Posterior cingulate gyrus (tissue), 11 donors: ENCODE measurements at regions not wholly inside any gene's neighbourhood (a gene's known extent, or its start where the extent isn't known, plus 50 kb on each side); places are given as distances from the start of the nearest gene placed in this dataset.

ENCODE experiments used
- DNase-seq, 10 donors: peaks; one replicate each; pipeline versions ENCODE4 v3.0.0 to v3.0.0-alpha.2; 2020 to 2021; ENCODE audit warnings: mixed read lengths in 3 of 10
- intact Hi-C: fragments of 100-400 bp; cut with DNase I; formaldehyde crosslinking; loops from one replicate; pipeline ENCODE4 v1.15.1; 2023

DNA sequence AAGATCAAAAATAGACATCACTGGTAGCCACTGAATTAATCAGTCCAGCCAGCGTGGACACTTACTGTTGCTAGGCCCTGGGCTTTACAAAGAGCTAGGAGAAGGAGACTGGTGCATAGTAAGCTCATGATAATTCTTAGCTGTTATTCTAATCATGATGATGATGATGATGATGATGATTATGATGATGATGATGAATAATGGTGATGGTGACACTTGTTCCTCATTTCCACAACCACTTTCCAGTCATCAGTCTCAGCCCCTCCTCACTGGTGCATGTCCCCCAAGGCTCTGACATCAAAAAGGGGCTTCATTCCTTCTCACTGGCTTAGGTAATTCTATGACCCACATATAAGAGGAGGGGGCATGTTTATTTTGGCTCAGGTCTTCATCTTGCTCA lies 701.0 kb downstream of the PTPRU start:
- intact Hi-C loops: no loop called here
- peak in 1 of 10 donors; percentile 16 for DNase-seq

DNA sequence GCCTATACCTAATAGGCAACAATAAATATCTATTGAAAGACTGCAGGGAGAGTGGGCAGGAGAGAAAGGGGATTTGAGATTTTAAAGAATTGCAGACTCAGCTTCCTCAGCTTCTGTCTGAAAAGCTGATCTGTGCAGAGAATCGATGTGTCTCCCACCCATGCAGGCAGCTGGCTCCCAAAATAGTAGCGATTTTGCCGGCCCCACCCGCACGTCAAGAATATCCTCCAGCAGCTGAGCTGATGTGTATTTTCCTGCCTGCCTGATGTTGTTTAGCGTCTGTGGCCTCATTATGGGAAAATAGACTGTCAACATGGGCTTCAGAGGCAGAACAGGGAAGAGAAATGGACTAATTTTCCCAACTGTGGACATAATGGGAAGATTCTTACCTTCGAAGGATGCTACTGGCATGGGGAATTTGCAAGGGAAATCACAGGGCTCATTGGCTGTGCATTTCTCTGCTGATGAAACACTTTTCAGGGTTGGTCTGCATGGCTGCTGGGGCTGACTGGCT lies 699.8 kb downstream of the PTPRU start:
- intact Hi-C loops: no loop called here
- DNase-seq: peak in 1 of 10 donors; percentile 63

DNA sequence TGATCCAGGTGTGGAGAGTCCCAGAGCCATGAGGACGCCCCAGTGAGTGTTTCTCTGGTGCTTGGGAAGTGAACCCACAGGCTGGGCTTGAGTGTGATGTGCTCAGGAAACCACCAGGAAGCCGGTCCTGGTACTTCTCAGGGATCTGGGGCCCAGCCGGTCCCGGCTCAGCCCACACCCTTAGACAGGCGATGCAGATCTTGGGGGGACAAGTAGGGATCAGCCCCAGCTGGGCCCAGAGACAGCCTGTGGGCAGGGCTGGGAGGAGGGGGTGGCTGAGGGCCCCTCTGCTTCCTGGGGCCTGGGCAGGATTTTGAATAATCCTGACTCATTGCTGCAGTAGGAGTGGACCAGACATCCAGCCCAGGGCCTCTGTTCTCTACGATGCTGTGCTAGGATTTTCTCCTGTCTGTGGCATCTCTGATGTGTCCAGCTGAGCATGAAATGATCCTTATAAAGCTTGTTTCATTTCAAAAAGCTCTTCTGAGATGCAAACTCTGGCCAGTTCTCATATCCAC lies 698.0 kb downstream of the PTPRU start:
- intact Hi-C loops: no loop called here
- peak in 1 of 10 donors; percentile 28 for DNase-seq

DNA sequence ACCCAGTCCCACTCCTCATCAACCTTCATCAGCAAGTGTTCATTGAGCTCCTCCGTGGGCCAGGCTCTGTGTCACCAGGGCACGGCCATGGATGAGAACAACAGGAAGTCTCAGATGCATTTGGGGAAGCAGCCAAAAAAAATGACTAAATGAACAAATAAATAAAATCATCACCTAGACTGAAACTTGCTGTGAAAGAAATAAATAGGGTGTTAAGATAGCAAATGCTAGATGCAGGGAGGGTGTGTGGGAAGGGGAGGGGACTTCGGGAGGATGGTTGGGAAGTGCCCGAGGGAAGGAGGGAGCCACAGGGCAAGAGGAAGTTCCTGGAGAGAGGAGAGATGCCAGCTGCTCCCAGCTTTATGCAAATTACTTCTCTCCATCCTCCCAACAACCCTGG lies 696.7 kb downstream of the PTPRU start:
- intact Hi-C loops: no loop called here

DNA sequence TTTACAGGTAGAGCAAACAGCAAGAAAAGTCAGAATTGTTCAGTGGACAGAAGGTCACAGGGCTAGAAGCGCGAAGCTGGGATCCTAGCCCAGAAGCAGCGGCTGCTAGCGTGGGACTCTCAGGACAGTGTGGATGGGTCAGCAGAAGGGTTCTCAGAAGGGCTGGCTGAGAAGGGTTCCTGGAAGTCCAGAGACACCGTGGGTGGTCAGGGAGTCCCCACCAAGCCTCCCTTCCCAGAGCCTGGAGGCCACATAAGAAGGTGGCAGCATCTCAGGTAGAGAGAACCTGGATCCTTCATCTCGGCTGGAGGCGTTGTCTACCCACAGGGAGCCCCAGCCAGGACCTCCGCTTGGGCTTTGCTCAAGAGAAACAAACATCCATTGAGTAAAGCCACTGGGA lies 696.3 kb downstream of the PTPRU start:
- DNase-seq: peak in 1 of 10 donors; percentile 66
- intact Hi-C loops: no loop called here

More for the DNA sequence above, 696.7 kb downstream of the PTPRU start:
- DNase-seq: peak in 1 of 10 donors; percentile 26

DNA sequence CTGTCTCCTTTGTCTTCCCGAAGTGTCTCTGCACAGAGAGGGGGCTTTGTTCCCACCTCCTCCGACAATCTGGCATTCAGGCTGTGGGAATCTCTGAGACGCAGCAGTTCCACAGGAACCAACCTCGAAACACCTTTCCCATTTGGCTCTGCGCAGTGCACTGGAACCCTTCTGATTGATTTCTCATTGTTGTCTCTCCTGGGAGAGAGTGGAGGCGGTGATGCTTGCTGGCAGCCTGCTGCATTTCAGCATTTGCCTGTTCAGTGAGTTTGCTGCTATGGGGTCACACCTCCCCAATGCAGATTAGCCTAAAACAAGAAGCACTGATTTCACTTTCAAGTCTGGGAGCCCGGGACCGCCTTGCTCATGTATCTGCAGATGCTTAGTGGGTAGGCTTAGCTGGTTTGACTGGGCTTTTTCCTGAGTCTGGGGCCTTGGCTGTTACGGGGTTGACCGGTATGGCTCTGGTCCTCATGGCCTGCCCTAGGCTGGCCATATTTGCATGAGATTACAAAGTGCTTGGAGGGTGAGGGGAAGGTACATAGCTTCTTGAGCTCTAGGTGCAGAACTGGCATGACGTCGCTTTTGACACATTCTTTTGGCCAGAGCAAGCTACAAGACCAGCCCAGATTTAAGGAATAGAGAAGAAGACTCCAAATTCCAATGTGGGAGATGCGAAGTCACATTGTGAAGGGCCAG lies 695.3 kb downstream of the PTPRU start:
- peak in 6 of 10 donors; percentile 24 to 90 (median 52) for DNase-seq
- intact Hi-C loops: no loop called here

DNA sequence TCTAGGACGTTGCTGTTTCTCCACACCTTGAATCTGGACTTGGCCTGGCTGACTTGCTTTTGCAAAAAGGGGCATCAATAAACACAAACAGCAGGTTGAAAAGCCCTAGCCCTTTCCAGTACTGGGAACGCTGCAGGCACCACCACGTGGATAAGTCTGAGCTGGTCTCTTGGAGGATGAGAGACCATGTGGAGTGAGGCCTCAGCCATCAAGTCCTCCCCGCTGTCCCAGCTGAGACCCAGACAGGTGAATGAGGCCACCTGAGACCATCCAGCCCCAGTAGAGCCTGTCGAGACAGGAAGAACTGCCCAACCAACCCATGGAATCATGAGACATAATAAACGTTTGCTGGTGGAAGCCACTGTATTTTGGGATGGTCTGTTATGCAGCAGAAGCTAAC lies 688.7 kb downstream of the PTPRU start:
- intact Hi-C loops: no loop called here
- no peak for DNase-seq

DNA sequence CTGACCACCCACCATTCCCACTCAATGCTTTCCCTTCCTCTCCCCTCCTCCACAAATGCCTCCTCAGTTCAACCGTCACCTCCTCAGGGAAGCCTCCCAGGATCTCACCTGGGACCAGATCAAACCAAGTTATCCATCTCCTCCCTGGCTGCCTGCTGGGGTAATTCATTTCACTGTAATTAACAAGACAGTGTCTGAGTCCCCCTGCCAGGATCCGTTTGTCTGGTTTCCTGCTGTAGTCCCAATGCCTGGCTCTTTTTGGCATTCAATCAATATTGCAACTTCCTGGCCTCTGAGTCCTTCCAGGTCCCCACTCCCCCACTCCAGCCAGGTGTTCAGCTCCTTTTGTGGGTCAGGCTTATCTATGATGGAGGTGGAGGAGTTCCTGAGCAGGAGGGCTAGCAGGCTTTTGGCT lies 687.7 kb downstream of the PTPRU start:
- intact Hi-C loops: no loop called here
- DNase-seq: peak in 1 of 10 donors; percentile 22

DNA sequence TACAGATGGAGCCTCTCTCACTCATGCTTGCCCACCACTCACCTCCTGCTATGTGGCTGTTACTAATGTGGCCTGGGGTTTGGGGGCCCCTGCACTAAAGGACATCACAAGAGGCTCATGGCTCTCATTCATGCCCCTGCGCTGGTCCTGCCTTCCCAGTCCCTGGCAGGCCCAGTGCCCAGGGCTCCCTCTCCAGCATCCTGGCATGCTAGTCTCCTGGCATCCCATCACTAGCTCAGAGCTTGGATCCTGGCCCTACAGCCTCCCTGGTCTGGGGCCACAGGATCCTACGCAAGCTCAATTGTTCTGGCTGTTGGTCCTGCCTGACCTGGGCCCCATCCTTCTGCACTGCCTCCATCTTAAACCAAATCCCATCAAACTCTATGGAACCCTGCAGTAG lies 685.4 kb downstream of the PTPRU start:
- intact Hi-C loops: no loop called here
- DNase-seq: peak in 1 of 10 donors; percentile 80

DNA sequence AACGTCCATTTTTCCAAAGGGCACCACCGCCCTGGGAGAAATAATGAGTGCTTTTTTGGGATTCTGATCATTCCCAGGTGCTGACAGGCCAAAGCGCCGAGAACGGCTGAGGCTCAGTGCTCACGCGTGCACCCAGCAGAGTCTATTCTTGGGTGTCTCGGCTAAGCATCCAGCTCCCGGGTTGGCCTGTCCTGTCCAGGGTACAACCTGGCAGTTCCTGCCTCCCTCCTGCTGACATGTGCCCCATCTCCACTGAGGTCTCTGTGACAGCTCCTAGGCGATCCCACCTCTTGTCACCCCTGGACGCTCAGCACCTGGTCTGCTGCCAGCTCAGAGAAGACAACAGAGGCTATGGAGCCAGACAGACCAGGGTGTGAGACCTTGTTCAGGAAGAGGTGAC lies 684.5 kb downstream of the PTPRU start:
- intact Hi-C loops: no loop called here
- DNase-seq: peak in 1 of 10 donors; percentile 70

DNA sequence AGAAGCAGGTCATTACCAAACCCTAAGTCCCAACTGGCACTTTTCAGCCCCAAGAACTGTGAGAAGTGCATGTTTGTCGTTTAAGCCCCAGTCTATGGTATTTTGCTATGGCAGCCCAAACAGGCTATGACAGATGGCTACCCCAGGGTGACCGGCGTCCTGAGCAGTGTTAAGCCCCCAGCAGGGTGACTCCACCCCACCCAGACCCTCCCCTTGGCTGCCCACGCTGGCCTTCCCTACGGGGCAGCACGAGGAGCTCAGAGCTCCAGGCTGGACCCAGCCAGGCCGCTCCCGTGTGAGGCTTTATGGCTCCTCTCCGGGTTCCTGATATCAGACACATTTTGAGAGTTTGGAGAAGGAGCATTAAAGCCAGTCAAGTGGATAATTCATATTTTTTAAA lies 684.0 kb downstream of the PTPRU start:
- peak in 1 of 10 donors; percentile 12 for DNase-seq

DNA sequence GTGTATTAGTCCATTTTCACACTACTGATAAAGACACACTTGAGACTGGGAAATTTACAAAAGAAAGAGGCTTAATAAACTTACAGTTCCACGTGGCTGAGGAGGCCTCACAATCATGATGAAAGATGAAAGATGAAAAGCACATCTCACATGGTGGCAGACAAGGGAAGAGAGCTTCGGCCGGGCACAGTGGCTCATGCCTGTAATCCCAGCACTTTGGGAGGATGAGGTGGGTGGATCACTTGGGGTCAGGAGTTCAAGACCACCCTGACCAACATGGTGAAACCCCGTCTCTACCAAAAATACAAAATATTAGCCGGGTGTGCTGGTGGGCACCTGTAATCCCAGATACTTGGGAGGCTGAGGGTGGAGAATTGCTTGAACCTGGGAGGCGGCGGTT lies 682.7 kb downstream of the PTPRU start:
- peak in 1 of 10 donors; percentile 79 for DNase-seq
- intact Hi-C loops: loop anchor here (10.0 kb wide), 1 partner anchor 166 kb away; no protein-coding TSS in a partner anchor

More for the DNA sequence above, 684.0 kb downstream of the PTPRU start:
- intact Hi-C loops: no loop called here

DNA sequence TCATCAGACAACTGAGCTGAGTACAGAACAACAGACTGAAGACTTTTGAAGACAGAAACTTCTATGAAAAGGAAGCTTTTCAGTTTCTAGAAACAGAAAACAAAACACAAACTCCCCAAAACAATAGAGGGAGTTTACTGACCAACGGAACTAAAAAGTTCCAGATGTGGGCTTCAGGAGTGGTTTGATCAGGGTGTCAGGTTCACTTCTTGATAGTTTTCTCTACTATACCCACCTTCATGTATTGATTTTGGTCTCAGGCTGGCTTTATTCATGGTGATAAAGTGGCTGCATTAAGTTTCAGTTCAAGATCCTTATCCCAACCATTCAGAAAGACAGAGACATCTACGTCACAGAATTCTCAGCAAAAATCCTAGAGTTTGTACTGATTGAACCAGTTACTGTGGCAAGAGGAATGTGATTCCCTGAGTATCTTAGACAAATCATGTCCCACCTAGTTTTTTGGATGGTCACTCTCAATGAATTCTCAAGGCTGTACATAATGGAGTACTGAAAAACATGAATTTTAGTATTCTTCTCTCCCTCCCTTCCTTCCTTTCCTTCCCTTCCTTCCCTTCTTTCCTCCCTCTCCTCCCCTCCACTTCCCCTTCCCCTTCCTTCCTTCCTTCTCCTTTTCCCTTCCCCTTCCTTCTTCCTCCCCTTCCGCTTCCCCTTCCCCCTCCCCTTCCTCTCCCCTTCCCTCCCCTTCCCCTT lies 680.5 kb downstream of the PTPRU start:
- intact Hi-C loops: loop anchor here (10.0 kb wide), 1 partner anchor 168 kb away; no protein-coding TSS in a partner anchor
- no peak for DNase-seq

DNA sequence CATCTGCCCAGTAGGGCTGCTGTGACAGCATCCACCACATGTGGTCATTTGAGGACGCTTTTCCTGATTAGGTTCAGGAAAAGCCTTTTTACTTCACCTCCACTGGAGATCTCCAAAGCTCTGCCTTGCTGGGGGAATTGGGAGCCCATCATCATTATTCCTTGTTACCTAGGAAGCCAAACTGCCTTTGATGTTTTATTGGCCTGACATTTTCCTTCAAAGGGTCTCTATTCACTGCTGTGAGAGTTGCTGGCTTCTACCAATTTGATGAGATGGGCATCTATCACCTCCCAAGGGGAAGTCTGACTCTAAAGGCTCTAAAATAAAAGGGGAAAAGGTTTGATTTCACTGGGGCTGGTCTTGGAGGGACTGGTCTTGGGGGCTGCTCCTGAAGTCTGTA lies 678.6 kb downstream of the PTPRU start:
- no peak for DNase-seq
- intact Hi-C loops: loop anchor here (10.0 kb wide), 1 partner anchor 170 kb away; no protein-coding TSS in a partner anchor

DNA sequence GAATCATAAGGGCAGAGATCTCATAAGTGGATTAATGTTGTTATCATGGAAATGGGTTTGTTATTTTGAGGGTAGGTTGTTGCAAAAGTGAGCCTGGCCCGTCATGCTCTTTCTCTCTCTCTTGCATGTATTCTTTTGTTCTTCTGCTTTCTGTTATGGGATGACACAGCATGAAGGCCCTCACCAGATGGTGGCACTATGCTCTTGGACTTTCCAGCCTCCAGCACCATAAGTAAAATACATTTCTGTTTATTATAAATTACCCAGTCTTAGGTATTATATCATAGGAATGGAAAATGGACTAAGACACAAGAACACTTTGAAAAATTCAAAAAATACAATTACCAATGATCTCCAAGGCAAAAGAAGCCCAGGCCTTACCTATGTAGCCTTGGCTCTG lies 676.1 kb downstream of the PTPRU start:
- no peak for DNase-seq
- intact Hi-C loops: loop anchor here (10.0 kb wide), 1 partner anchor 172 kb away; no protein-coding TSS in a partner anchor

DNA sequence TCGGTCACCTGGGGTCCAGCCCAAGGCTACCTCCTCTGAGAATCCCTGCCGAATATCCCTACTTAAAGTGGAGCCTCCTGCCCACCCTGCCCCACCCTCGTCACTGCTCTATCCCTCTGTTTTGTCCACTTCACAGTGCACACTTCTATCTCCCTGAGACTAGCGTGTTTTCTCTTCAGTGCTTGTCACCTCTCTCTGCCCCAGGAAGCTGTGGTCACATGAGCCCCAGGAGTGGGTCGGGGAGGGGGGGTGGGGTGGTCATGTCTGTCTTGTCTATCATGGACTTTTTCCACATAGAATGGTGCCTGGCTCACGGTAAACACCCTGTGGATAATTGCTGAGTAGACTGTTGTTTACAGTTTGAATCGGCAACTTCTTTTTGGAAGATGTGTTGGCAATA lies 673.6 kb downstream of the PTPRU start:
- intact Hi-C loops: loop anchor here (10.0 kb wide), 1 partner anchor 175 kb away; no protein-coding TSS in a partner anchor
- no peak for DNase-seq

DNA sequence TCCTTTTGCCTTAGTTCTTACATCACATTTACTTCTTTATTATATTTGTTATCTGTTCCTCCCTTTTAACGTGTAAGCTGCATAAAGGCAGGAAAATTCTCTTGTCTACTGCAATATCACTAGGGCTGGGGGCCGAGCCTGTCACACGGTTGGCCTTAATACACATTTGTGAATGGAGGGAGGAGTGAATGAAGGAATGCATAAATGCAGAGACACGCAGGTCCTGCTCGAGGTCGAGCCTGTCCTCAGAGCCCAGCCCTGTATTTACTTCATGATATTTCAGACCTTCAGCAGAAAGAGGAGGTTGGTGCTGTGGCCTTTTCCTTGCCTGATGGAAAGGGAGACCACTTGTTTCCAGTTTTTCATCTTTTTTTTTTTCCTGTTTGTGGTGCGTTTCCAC lies 671.3 kb downstream of the PTPRU start:
- intact Hi-C loops: no loop called here
- no peak for DNase-seq

DNA sequence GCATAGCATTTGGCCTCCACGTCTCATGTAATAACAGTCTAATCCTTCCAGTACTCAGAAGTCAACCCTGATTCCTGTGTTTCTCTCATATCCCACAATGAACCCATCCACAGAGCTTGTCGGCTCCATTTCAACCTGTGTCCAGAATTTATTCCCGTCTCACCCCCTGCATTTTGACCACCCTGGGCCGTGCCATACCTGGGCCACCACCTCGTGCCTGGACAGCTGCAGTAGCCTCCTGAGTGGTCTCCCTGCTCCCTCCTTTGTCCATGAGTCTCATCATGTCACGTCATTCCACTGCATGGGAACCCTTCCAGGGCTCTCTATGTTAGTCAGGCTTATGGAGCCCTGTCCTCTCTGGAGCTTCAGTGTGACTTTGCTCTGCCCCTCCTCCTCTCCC lies 670.6 kb downstream of the PTPRU start:
- peak in 1 of 10 donors; percentile 55 for DNase-seq
- intact Hi-C loops: no loop called here

DNA sequence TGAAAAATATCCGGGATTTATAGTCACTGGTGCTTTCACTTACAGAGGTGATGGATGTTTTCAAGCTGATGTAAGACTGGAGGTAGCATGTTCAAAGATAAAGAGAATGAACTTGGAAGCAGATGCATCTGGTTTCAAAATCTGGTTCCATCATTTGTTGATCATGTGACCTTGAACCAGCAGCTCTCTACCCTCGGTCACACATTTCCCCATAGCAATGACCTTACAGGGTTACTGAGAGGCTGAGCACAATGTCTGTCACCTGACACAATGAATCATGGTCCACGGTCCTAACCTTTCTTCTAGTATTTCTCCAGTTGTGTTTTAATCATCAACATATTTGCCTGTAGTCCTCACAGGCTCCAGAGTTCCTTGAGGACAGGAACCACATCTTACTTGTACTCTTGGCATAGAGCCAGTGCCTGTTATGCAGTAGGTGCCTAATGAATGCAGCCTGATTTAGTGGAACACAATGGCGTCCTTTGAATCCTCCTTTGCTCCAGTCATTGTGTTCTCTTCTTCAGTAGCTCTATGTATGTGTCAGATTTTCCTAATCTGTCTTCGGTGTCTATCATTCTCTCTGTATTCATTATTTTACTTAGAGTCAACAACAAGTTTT lies 667.3 kb downstream of the PTPRU start:
- intact Hi-C loops: no loop called here
- no peak for DNase-seq

DNA sequence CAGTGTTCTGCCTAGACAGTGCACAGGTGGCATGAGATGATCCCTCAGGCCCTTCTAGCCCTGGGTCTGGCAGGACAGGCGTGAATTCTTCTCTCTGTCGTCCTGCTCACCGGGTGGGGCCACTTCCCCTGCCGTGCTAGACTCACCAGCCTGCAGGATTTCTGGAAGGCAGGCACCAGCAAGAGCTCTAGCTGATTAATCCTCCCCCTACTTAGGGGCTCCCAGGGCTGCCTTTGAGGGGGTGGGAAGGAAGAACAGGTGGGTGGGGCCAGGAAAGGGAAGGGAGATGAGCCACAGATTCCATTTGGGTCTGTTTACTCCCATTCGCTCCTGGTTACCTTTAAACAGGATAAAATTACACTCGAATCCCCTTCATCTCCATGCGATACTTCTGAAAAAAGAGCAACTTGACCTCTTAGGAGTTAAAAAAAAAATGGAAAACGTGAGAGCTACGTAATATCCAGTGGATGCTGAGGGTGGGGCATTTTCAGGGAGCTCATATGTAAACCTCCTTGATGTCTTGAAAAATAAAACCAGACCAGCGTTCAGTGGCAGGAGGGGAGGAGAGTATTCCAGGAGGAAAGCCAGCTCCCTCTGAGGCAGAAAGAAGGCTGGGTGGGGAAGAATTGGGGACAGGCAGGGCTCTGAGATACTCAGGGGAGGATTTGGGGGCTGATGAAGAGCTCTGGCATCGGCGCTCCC lies 665.5 kb downstream of the PTPRU start:
- peak in 1 of 10 donors; percentile 63 for DNase-seq
- intact Hi-C loops: no loop called here
